Endothelial cell of umbilical vein (primary cell): ENCODE measurements at regions not wholly inside any gene's neighbourhood (a gene's known extent, or its start where the extent isn't known, plus 50 kb on each side); places are given as distances from the start of the nearest gene placed in this dataset.

Experiments used
- BruUV-seq: library from RNA; stranded (reverse); fragments of 400-500 nt; replicated peaks from 2 replicates; lab custom pipeline; 2021; lab: Mats Ljungman, UMichigan
- CTCF ChIA-PET: fragments of 300-600, 350-600 bp; sonication (Branson Sonifier 250); formaldehyde crosslinking; loops from one replicate; lab custom pipeline; 2021; ENCODE audit warnings: antibody characterized with exemption, inconsistent platforms; lab: Charles Lee
- POLR2A ChIA-PET: fragments of 300-600, 350-600 bp; sonication (Branson Sonifier 250); formaldehyde crosslinking; loops from one replicate; lab custom pipeline; 2021; ENCODE audit warnings: antibody characterized with exemption, inconsistent platforms; lab: Charles Lee
- DNase-seq: peaks from one replicate; pipeline ENCODE4 v3.0.0-alpha.2; 2011; ENCODE audit warnings: low read depth, low spot score
- FAIRE-seq: peaks from 2 replicates; lab custom pipeline; 2011; peaks lifted over from hg19 to GRCh38; lab: Jason Lieb, UNC
- H2AFZ ChIP-seq: 2 replicates; pipeline ENCODE4 v1.6.0; 2012; ENCODE audit warnings: low read depth, low read length, control low read depth, inconsistent platforms
- H3K27ac ChIP-seq: 2 replicates; pipeline ENCODE4 v1.5.1; 2011; ENCODE audit warnings: low read depth, mild to moderate bottlenecking, control low read depth, low read length, moderate library complexity; ENCODE audit not compliant: insufficient read depth
- H3K27me3 ChIP-seq, 2 experiments: 2 replicates each; pipeline versions ENCODE4 v1.6.0 to v1.6.1; 2011; ENCODE audit warnings: low read length in 2 of 2, mixed read lengths in 1 of 2; ENCODE audit not compliant: control insufficient read depth in 2 of 2, insufficient read depth in 2 of 2
- H3K36me3 ChIP-seq, 2 experiments: 2 replicates in 1 of 2; 3 replicates in 1 of 2; pipeline ENCODE4 v1.5.1; 2011; ENCODE audit warnings: low read length in 2 of 2, mild to moderate bottlenecking in 1 of 2, moderate library complexity in 1 of 2; ENCODE audit not compliant: control insufficient read depth in 2 of 2, insufficient read depth in 2 of 2; ENCODE audit errors: extremely low read depth in 1 of 2
- H3K4me1 ChIP-seq: 3 replicates; pipeline ENCODE4 v1.5.1; 2011; ENCODE audit warnings: mild to moderate bottlenecking, low read length; ENCODE audit not compliant: control insufficient read depth, insufficient read depth; ENCODE audit errors: extremely low read depth
- H3K4me2 ChIP-seq: 2 replicates; pipeline ENCODE4 v1.6.1; 2011; ENCODE audit warnings: low read length, control low read depth, mixed read lengths; ENCODE audit not compliant: insufficient read depth
- H3K4me3 ChIP-seq, 3 experiments: fragments of 200-600 bp in 1 of 3; sonication (generic), shearing (Covaris generic) in 1 of 3; replicated peaks in 1 of 3; 2 replicates each; pipeline ENCODE4 v1.5.1; 2011 to 2016; ENCODE audit warnings: control low read depth in 3 of 3, low read length in 3 of 3, mild to moderate bottlenecking in 2 of 3, inconsistent platforms in 1 of 3, low read depth in 1 of 3, moderate library complexity in 1 of 3; ENCODE audit not compliant: insufficient read depth in 1 of 3
- H3K79me2 ChIP-seq: 2 replicates; pipeline ENCODE4 v1.6.0; 2012; ENCODE audit warnings: low read length, inconsistent platforms; ENCODE audit not compliant: control insufficient read depth, insufficient read depth
- H3K9ac ChIP-seq: replicated peaks from 2 replicates; pipeline ENCODE3; 2011; ENCODE audit warnings: low read length, control low read depth; ENCODE audit not compliant: insufficient read depth; ENCODE audit errors: extremely low read depth
- H3K9me1 ChIP-seq: replicated peaks from 3 replicates; pipeline ENCODE4 v1.6.0; 2011; ENCODE audit warnings: mild to moderate bottlenecking, low read length; ENCODE audit not compliant: control insufficient read depth, insufficient read depth; ENCODE audit errors: extremely low read depth
- H3K9me3 ChIP-seq: replicated peaks from 2 replicates; pipeline ENCODE4 v1.5.1; 2012; ENCODE audit warnings: low read length, inconsistent platforms; ENCODE audit not compliant: control insufficient read depth, insufficient read depth
- H4K20me1 ChIP-seq: replicated peaks from 2 replicates; pipeline ENCODE3; 2011; ENCODE audit warnings: mild to moderate bottlenecking, low read length; ENCODE audit not compliant: control insufficient read depth, insufficient read depth; ENCODE audit errors: extremely low read depth
- CTCF ChIP-seq, 2 donors: IDR thresholded peaks; 1 replicate in 1 of 2; 2 replicates in 1 of 2; pipeline ENCODE4 v1.5.1; 2011; ENCODE audit warnings: low read length in 2 of 2, mild to moderate bottlenecking in 2 of 2, moderate library complexity in 2 of 2, control low read depth in 1 of 2, inconsistent platforms in 1 of 2, low read depth in 1 of 2; ENCODE audit not compliant: insufficient read depth in 1 of 2; ENCODE audit errors: extremely low read depth in 1 of 2
- EZH2 ChIP-seq: IDR thresholded peaks from 2 replicates; pipeline ENCODE4 v1.6.1; 2012; ENCODE audit warnings: borderline replicate concordance, low read depth, mild to moderate bottlenecking, moderate library complexity, low read length, inconsistent platforms; ENCODE audit not compliant: severe bottlenecking
- FOS ChIP-seq: IDR thresholded peaks from 2 replicates; pipeline ENCODE4 v1.6.1; 2011; ENCODE audit warnings: mild to moderate bottlenecking, low read length, moderate library complexity, borderline replicate concordance; ENCODE audit not compliant: insufficient read depth
- GATA2 ChIP-seq: IDR thresholded peaks from 2 replicates; pipeline ENCODE4 v1.7.0; 2011; ENCODE audit warnings: low read depth, mild to moderate bottlenecking, moderate library complexity, mixed read lengths, low read length; ENCODE audit not compliant: insufficient read length, insufficient read depth
- JUN ChIP-seq: IDR thresholded peaks from 2 replicates; pipeline ENCODE4 v1.6.1; 2011; ENCODE audit warnings: borderline replicate concordance, low read depth; ENCODE audit not compliant: insufficient read length, insufficient read depth
- MAX ChIP-seq: IDR thresholded peaks from 2 replicates; pipeline ENCODE4 v1.6.1; 2011; ENCODE audit not compliant: insufficient read depth, insufficient read length
- MYC ChIP-seq: IDR thresholded peaks from one replicate; pipeline ENCODE4 v1.6.1; 2011; ENCODE audit warnings: mild to moderate bottlenecking, low read depth, low read length
- POLR2A ChIP-seq: IDR thresholded peaks from 2 replicates; pipeline ENCODE4 v1.6.1; 2012; ENCODE audit warnings: low read depth, mild to moderate bottlenecking, control low read depth, low read length
- POLR2AphosphoS5 ChIP-seq: IDR thresholded peaks from 2 replicates; pipeline ENCODE4 v1.6.1; 2012; ENCODE audit warnings: low read depth, mild to moderate bottlenecking, control low read depth, low read length, moderate library complexity; ENCODE audit not compliant: insufficient read depth
- dilution Hi-C: fragments of 300-500 bp; cut with MboI; formaldehyde crosslinking; loops from one replicate; pipeline ENCODE4 v1.15.0; 2019; ENCODE audit warnings: low sequenced_read_pairs; ENCODE audit not compliant: extremely low pct_ligation_motif_present
- intact Hi-C: fragments of 100-400 bp; cut with micrococcal nuclease; formaldehyde crosslinking; loops from one replicate; pipeline ENCODE4 v1.10.0; 2022

GRCh38 chr15:87355946-87356345 is 900.6 kb downstream of the NTRK3 start:
- Histone ChIP-seq H3K79me2 (no peaks in the 10 kb centered on the region), H3K4me2 (no peak overlapping the region), H3K9ac (no peak overlapping the region), H3K4me3 (no peak overlapping the region), H2AFZ (no peak overlapping the region), H3K27ac (no peak overlapping the region), H3K4me1 (no peaks in the 10 kb centered on the region), H3K36me3 (no peaks in the 10 kb centered on the region), H3K9me1 (no peaks in the 10 kb centered on the region), H3K9me3 (peaks cover 5% of the 10 kb centered on the region), H4K20me1 (no peaks in the 10 kb centered on the region), H3K27me3 (no peaks in the 10 kb centered on the region)
- no TSS peak for BruUV-seq
- ChIA-PET CTCF (no interaction called here), POLR2A (no interaction called here)
- TF ChIP-seq MYC (no peak), MAX (no peak), FOS (no peak), CTCF (IDR thresholded peaks at IDR 0.05; ENCODE audit: extremely low read depth in 1 of 2, insufficient read depth in 1 of 2, low read depth in 1 of 2, low read length in 2 of 2) (no peak), JUN (no peak), POLR2A (no peak), POLR2AphosphoS5 (no peak), GATA2 (no peak), EZH2 (no peak)
- DNase-seq (no peak), FAIRE-seq (no peak)
- intact Hi-C loops, result no loop called here
- dilution Hi-C loops, result no loop called here
